MV-4-11 (cell line): ENCODE measurements at regions not wholly inside any gene's neighbourhood (a gene's known extent, or its start where the extent isn't known, plus 50 kb on each side); places are given as distances from the start of the nearest gene placed in this dataset.
A peak's percentile ranks its signal among the peaks of the same experiment; 100 is the strongest.
"Not testable (repeated sequence)": the region's sequence is repeated elsewhere in the genome, so short reads cannot be mapped to it uniquely, and the experiment has no call there.

Experiments used
- DNase-seq: peaks from one replicate; lab custom pipeline; 2025; lab: John Stamatoyannopoulos, UW

DNA sequence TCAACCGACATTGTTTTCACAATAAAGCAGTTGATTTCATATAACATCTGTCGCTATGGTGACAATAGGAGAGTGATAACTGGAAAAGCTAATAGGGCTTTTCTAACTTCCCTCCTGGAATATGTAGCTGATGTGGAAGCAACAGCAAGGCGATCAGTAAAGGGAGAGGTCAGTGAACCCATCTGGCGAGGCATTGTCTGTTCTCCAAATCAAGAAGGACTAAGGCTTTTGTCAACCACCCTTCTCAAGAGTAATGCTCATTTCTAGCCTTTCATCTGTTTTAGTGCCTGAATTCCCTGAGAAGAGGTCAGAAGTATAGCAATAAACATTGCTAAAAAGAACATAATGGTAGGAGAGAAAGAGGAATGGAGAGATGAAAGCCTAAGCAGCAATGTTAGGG, 201.3 kb downstream of the AKAP7 start:
- no peak for DNase-seq

DNA sequence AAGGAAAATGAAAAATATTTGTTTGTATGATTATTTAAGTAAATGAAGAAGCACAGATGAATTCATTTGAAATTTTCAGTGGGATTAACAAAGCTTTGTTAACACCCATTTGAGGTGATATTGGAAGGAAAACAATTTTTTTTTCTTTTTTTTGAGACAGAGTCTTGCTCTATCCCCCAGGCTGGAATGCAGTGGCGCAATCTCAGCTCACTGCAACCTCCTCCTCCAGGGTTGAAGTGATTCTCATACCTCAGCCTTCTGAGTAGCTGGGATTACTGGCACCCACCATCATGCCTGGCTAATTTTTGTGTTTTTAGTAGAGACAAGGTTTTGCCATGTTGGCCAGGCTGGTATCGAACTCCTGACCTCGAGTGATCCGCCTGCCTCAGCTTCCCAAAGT, 211.6 kb downstream of the AKAP7 start:
- DNase-seq, result not testable (repeated sequence)

DNA sequence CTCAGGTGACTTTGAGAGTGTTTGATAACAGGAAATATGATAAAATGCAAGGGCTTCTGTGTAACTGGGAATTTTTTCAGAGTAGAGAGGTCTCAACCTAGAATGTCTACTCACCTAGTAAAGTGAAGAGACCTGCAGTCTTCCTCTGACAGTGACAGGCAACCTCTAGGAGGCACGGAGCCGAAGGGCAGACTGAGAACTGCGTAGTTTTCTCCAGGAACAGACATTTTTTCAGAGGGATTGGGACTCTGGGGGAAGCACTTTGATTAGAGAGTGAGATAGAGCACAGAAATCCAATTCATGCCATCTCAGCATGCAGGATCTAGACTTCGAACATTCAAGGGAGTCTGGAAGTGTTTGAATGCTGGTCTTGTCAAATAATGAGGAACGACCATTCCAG, 213.3 kb downstream of the AKAP7 start:
- DNase-seq, result no peak

DNA sequence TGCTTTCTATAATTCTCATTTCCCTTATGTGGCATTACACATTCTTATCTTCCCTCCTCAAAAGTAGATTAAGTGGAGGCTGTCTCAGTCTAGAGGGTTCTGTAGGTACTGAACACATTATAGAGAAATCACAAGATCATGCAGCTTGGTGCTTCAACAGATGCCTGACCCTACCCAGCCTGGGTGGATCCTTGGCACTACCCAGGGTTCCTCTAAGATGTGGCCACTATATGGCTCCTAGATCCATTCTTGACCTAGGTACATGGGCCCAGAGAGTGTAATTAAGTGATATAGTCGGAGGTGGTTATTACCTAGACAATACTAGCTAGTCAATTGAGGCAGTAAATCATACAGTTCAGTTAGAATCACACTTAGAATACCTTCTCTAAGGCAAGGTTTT, 213.9 kb downstream of the AKAP7 start:
- DNase-seq, result no peak

DNA sequence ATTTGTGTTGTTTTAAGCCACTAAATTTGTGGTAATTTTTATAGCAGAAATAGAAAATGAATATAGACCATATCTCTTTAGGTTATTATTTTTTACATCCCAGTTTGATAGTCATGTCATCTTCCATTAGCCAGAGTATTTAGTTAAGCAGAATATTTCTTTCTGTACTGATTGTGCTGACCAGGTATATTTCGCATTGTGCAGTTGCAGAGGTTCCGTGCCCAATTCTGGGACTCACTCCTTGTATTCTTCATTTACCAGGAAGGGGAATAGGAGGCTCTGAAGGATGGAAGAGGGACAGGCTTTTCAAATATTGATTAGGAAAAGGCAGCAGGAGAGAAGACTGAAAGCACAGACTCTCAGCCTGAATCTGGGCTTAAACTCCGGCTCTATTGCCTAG, 217.8 kb downstream of the AKAP7 start:
- no peak for DNase-seq

DNA sequence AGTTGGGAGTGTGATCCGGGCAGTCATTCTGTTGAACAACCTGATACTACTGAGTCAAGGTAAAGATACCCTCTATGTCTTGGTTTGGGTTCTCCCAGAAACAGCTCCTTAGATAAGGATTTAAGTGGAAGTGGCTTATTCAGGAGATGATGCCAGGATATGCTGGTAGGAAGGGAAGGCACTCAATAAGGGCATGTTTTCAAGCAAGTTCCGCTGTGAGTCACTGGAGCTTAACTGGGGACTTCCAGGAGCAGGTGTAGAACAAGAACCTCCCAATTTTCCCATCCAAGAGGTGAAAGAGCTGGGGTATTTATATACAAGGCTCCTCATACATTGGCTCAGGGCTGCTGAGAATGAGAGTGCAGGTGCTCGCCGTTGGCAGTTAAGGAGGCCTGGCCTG, 218.6 kb downstream of the AKAP7 start:
- no peak for DNase-seq

DNA sequence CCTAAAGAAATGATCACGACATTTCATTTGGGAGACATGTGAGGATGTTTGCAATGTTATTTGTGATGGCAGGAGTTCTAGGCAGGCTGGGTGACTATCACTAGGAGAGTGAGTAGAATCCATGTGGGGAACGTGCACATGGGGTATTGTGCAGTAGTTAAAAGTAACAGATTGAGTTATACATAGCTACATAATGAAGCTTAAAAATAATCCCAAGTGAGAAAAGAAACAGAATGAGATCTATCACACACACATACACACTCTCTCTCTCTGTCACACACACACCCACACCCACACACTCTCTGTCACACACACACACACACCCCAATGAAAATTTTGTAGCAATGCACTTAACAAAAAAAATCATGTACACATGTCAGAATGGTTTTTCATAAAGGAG, 218.7 kb upstream of the ARG1 start:
- DNase-seq, result no peak

DNA sequence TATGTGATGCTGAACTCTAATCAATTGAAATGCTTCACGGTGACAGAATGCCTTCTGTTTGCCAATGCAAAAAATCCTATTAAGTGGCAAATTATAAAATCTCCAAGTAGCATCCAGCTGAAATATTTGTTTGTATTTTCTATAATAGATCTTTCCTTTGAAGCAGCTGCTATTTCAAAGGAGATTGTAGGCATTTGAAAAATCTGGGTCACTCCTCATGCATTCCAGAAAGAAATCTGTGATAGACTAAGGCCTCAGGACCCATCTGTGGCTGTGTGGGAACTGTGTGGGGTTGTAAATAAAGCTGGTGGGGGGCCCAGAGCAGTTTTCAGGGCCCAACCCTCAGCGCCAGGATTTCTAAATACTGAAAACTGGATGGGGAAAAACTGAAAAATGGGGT, 216.9 kb upstream of the ARG1 start:
- DNase-seq, result no peak

DNA sequence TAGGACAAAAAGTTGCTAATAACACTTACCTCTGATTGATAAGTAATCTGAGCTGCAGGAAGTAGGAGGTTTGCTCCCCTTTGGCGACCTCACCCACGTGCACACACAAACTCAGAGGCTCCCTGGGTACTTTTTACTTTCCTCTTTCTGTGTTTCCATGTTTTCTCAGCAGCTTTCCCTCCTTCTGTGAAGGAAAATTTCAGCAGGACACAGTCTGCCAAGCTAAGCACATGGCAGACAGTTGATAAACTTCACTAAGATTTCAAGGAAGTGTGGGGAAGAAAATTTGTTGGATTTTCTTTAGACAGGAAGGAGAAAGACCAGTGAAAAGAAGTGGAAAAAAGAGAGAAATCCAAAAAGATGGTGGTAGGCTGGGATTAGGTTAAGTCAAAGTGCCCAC, 215.5 kb upstream of the ARG1 start:
- DNase-seq, result no peak

DNA sequence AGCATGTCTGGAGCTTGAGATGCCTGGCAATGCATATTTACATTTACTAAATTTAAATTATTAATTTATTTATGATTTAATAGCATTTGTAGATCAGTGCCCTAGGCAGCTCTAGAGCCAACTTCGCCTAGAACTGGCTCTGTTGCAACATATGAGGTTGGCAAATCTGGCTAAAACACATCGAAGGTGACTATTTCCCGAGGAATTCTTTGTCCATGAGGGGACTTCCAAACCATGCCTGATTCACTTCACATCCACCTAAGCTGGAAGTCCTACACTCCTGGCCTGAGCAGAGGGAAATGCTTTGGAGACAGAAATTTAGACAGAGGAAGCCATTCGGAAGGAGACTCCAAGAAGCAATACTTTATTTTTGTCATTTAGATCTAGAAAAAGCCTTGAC, 211.0 kb upstream of the ARG1 start:
- DNase-seq, result no peak

DNA sequence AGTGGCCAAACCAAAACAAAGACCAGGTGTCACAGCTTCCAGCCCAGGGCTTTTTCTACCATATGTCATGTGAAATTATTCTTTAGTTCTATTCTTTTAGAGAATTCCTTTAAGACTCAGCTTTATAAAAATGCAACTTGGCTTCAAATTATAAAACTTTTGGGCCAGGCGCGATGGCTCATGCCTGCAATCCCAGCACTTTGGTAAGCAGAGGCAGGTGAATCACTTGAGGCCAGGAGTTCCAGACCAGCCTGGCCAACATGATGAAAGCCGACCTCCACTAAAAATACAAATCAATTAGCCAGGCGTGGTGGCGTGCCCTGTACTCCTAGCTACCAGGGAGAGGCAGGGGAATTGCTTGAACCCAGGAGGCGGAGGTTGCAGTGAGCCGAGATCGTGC, 210.3 kb upstream of the ARG1 start:
- no peak for DNase-seq

DNA sequence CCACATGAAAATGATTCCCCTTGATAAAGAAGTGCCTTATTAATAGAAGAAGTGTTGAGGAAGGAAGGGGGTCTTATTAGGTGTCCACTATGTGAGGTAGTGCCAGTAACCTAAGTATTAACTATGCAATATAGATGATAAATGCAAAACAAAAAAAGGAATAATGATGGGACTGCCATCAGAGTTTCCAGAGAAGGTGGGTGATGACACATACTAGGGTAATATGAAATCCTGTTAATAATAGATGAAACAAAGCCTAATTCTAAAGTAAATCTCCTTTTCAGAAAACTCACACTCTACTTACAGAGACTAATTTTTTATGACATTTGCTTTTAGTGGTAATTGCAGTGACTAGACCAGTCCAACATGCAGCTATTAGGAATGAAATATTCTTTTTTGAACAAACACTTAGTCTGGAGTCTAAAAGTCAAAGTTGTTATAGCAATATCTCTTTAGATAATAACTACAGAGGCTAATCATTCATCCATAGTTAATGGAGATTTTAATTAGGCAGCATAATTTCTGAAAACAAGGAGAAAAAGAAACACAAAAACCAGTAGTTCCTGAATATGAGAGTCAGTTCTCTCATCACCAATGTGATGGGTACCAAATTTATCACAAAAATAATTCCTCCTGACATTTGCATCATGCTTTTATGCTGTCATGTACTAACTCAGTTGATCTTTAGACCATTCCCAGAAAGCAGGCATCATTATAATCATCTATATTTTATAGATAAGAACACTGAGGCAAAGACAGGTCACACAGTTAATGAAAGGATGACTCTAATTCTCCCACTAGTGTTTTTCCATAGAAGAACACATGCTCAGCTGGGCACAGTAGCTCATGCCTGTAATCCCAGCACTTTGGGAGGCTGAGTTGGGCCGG, 208.8 kb upstream of the ARG1 start:
- DNase-seq, result no peak

DNA sequence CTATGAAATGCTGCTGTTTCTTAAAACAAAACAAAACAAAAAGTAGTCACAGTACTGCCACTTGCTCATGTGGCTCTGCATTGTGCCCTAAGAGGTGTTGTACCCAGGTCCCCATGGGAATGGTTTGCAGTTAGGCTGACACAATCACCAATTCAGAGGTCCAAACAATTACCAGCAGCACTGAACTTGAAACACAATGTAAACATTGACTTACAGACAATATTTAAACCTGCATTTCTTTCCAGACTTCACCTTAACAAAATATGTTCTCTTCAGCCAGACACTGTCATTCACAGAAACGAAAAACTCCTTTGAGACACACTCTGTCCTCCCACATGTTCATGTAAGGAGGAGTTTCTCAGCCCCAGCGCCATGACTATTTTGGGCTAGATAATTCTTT, 206.8 kb upstream of the ARG1 start:
- DNase-seq, result peak; percentile 15

DNA sequence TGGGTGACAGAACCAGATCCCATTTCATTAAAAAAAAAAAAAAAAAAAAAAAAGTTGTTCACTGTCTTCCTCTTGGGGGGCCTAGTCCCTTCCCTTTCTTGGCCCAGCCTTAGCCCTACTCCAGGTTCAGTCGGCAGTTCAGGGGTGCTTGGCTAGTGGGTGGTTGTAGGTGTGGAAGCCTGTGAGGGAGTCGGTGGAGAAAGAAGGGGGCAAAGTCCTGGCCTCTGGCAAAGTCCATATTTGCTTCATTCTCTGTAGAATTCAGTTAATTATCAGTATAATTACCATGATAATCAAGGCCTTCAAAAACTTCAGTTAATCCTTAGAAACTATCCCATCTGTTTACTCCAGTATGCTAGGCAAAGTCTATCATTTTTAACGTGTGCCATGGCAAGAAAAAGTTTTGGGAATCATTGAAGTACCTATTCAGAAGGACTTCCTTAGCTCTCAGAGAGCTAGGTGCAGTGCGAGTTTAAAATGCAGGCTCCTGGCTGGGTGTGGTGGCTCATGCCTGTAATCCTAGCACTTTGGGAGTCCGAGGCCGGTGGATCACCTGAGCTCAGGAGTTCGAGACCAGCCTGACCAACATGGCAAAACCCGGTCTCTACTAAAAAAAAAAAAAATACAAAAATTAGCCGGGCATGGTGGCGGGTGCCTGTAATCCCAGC, 205.7 kb upstream of the ARG1 start:
- no peak for DNase-seq

DNA sequence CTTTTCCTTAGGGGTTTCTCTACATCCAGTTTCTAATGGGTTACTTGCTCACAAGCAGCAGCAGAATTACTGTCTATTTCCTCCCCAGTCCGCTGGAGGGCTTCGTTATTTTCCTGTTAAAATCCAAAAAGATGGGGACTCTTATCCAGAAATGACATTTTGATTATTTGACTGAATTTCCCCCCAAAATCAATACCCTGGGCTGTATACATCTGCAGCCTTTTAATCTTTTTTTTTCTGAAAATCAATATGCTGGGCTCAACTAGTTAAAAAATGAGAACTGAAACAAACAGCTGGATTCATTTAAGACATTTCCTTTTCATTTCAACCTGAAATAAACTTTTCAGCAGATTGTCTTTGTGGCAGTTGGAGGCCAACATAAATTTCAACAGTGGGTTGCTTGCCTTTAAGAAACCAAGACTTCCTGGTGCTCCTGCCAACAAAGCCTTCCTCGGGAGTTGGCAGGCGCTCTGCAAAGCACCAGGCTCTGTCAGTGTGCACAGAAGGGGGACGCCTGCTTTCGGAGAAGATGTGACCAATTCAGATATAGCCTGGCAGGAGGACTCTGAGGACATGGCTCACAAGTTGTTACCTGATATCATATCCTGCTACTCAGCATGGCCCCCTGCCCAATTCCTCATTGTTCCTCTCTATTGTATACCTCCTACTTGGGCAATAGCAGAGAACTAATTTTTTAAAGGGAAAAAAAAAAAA, 204.7 kb upstream of the ARG1 start:
- peak; percentile 99 for DNase-seq

DNA sequence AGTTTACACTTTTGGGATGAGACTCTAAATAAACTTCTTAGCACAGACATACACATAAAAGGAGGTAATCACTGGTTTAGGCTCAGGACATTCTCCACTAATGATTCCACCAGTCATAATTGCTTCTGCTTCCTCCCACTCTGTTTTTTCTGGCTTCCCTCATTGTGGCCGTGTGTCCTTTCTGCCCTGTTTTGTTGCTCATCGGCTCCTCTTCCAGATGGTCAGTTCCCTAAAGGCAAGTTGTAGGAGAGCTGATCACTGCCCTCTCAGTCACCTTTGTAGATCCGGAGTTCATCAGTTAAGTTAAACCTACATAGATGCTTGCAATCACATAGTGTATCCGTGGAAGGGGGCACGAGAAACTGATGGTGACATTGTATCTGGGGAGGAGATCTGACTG, 200.5 kb upstream of the ARG1 start:
- peak; percentile 30 for DNase-seq

DNA sequence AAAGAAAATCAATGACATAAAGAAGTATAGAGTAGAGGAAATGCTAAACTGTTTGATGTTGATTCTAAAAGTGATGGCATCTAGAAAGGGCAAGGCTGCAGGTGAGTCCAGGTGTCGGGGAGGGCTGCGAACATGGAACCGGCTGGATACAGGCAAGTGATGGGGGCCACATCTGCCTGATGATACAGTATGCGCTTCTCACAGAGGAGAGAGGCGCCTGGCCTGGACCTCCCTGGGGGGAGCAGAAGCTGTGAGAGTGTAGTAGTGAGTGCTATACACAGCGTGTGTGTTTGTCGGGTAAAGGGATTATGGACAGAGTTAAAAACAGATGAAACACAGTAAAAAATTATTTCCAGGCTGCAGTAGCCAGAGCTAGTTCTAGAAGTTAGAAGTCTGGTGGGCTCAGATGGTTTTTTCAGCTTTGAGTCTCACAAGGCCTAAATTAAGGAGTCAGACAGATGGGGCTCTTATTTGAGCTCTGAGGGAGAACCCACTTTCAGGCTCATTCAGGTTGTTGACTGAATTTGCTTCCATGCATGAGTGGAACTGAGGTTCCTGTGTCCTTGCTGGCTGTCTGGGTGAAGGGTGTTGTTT, 195.8 kb upstream of the ARG1 start:
- no peak for DNase-seq

DNA sequence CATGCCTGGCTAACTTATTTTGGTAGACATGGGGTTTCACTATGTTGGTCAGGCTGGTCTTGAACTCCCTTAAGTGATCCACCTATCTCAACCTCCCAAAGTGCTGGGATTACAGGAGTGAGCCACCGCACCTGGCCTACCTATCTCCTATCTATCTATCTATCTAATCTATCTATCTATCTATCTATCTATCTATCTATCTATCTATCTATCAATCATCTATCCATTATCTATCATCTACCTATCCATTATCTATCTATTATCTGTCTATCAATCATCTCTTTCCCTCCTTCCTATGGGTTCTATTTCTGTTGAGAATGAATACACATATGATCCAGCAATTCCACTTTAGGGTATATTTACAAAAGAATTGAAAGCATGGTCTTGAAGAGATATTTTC, 194.2 kb upstream of the ARG1 start:
- DNase-seq, result no peak

DNA sequence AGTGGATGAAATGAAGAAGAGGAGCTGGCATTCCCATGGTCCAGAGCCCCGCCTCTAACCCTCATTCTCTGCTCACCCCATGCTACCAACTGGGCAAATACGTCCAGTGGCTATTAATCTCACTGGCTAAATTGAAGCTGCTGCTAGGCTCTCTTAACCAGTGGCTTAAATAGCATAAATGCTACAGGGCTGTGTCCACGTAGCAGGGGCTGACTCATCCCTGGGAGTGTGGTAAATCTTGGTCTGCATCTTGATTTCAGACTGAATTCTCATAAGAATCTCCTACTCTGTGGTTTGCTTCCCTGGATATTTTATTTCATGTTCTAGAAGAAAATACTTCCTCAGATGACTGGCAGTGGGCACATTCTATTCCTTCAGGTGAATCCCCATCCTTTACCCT, 193.1 kb upstream of the ARG1 start:
- DNase-seq, result peak; percentile 37

DNA sequence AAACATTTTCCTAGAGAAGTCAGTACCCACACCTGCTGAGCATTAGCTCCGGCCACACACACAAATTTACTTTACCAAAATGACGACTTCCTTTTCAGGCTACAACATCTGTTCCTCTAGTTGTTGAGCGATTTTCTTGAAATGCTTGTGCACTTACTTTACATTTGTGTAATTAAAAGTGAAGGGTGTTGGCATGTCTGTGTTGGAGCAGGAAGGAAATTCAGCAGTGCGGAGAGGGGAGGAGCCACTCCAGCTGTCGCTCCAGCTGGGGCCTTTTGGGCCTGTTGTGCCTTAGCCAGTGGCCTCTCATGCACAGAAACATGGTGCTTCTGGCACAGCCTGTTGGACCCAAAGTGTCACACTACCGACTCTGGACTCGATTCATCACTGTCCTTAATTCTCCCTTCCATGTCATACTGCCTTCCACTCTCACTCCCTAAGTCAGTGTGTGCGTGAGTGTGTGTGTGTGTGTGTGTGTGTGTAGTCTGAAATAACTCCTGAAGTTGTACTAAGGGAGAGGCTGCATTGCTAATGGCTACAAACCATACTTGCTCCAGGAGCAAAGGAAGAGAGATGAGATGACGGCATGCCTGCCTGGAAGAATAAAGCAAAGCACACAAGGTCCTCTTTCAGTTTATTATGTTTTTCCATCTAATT, 191.8 kb upstream of the ARG1 start:
- no peak for DNase-seq

DNA sequence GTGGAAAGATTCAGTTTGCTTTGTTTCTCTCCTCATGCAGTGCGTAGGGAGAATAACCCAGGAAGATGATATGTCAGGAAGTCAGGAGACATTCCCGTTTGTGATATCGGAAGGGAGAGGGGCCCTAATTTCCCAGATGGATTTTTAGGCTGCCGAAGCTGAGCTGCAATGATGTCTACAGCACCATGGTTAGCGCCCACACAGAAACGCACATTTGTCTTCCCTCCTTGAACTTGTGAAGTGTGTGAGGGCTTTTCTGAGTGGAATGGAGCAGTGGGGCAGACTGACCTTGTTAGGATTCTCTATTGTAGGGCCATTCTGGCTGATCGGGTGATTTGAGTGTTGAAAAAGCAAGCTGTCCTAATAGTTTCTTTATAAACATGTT, 191.3 kb upstream of the ARG1 start:
- no peak for DNase-seq

DNA sequence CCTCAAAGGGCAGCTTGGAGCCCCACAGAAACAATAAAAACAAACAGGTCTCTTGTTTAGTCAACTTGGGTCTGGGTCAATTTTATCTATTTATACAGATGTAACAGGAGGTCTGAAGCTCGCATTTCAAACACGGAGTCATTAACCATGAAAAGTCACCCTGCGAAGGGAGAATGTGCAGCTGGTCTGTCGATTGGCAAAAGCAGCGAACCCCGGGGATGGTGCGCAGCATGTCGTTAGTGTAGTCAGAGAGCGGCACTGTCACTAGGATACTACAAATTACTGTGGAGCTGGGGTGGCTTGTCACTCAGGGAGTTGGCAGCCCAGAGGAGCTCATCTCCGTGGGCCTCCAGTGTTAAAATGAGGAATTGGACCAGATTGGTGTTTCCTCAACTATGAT, 190.4 kb upstream of the ARG1 start:
- DNase-seq, result no peak
